ENCODE measurements at regions not wholly inside any gene's neighbourhood (a gene's known extent, or its start where the extent isn't known, plus 50 kb on each side); places are given as distances from the start of the nearest gene placed in this dataset.

- POLR2A ChIA-PET: interaction anchor here (1.1 kb wide), 1 partner anchor 61 kb away, joined by 6 read pairs; no protein-coding TSS in a partner anchor
- no peak for TF ChIP-seq CTCF (IDR thresholded peaks at IDR 0.05; ENCODE audit: insufficient read depth, low read length, missing control alignments)
- CTCF ChIA-PET: interaction anchor here (2.3 kb wide), 1 partner anchor 16 kb away, joined by 17 read pairs; no protein-coding TSS in a partner anchor
- H3K4me3 ChIP-seq (ENCODE audit: low read depth, low read length): no peak overlapping the region
- DNase-seq (ENCODE audit: low read depth, low spot score): peak; percentile 79
Observed at GRCh38 chrX:10103023-10103422, 53.8 kb upstream of the CLCN4 start.

GRCh38 chrX:10104958-10105658 lies 51.7 kb upstream of the CLCN4 start:
- ChIA-PET CTCF (interaction anchor here (7.6 kb wide), 1 partner anchor 14 kb away, joined by 60 read pairs; no protein-coding TSS in a partner anchor), POLR2A (no interaction called here)
- DNase-seq (ENCODE audit: low read depth, low spot score): no peak
- TF ChIP-seq CTCF (IDR thresholded peaks at IDR 0.05; ENCODE audit: insufficient read depth, low read length, missing control alignments): no peak
- no peak overlapping the region for H3K4me3 ChIP-seq (ENCODE audit: low read depth, low read length)

- no peak for TF ChIP-seq CTCF (IDR thresholded peaks at IDR 0.05; ENCODE audit: insufficient read depth, low read length, missing control alignments)
- DNase-seq (ENCODE audit: low read depth, low spot score): no peak
- ChIA-PET POLR2A (no interaction called here), CTCF (interaction anchor here (7.6 kb wide), 1 partner anchor 13 kb away, joined by 60 read pairs; no protein-coding TSS in a partner anchor)
- H3K4me3 ChIP-seq (ENCODE audit: low read depth, low read length): no peak overlapping the region
Observed at GRCh38 chrX:10106806-10107205, 50.0 kb upstream of the CLCN4 start.
